ENCODE measurements at regions not wholly inside any gene's neighbourhood (a gene's known extent, or its start where the extent isn't known, plus 50 kb on each side); places are given as distances from the start of the nearest gene placed in this dataset.
"Not testable (repeated sequence)": the region's sequence is repeated elsewhere in the genome, so short reads cannot be mapped to it uniquely, and the experiment has no call there.

DNA sequence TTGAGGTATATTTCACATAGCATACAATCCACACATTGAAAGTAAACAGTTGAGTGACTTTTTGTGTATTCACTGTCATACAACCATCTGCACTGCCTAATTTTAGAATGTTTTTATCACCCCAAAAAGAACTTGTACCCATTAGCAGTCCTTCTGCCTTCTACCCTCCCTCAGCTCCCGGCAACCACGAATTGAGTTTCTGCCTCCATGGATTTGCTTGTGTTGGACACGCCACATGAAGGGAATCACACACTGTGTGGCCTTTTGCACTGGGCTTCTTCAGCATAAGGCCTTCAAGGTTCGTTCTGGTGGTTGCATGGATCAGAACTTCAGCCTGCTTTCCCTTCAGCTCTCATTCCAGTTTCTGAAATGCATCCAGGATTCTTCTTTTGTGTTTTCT lies 82.5 kb downstream of the CRYBB2 start:
- H3K4me1 ChIP-seq (ENCODE audit: control insufficient read depth in 2 of 2, insufficient read depth in 1 of 2, low read depth in 1 of 2, low read length in 2 of 2); H2BK12ac ChIP-seq (ENCODE audit: low read length); H3K18ac ChIP-seq (ENCODE audit: low read length); H3K4ac ChIP-seq (ENCODE audit: low read length); H2AFZ ChIP-seq (ENCODE audit: low read length); H3K4me3 ChIP-seq (ENCODE audit: low read length in 2 of 2); H3K23ac ChIP-seq (ENCODE audit: low read depth, low read length, poor library complexity); H3K4me2 ChIP-seq (ENCODE audit: insufficient read depth, low read length, poor library complexity, severe bottlenecking); H3K9me3 ChIP-seq (replicated peaks in 1 of 2; ENCODE audit: control insufficient read depth in 2 of 2, insufficient read depth in 1 of 2, low read depth in 1 of 2, low read length in 2 of 2); H3K27ac ChIP-seq (replicated peaks; ENCODE audit: low read length); H3K9ac ChIP-seq (ENCODE audit: low read depth, low read length, poor library complexity); H2BK15ac ChIP-seq (ENCODE audit: low read length); H3K79me1 ChIP-seq (ENCODE audit: low read depth, low read length); H4K8ac ChIP-seq (ENCODE audit: low read depth, low read length); H2BK120ac ChIP-seq (ENCODE audit: low read depth, low read length); H3K27me3 ChIP-seq (ENCODE audit: control insufficient read depth in 3 of 3, insufficient read depth in 3 of 3, low read depth in 1 of 3, low read length in 3 of 3); H3K14ac ChIP-seq (ENCODE audit: low read length); H2AK5ac ChIP-seq (ENCODE audit: low read depth, low read length); H4K91ac ChIP-seq (ENCODE audit: low read depth, low read length, poor library complexity); H3K36me3 ChIP-seq (replicated peaks in 1 of 2; ENCODE audit: control insufficient read depth in 2 of 2, insufficient read depth in 2 of 2, low read length in 2 of 2); H2BK5ac ChIP-seq (ENCODE audit: low read length); DNase-seq (ENCODE audit: low spot score): not testable (repeated sequence)
- WGBS, 2 donors (ENCODE audit: extremely low coverage in 2 of 2, insufficient read length in 2 of 2, insufficient replicate concordance in 1 of 2): no CpG with 5 or more reads among the region's 4 CpGs

DNA sequence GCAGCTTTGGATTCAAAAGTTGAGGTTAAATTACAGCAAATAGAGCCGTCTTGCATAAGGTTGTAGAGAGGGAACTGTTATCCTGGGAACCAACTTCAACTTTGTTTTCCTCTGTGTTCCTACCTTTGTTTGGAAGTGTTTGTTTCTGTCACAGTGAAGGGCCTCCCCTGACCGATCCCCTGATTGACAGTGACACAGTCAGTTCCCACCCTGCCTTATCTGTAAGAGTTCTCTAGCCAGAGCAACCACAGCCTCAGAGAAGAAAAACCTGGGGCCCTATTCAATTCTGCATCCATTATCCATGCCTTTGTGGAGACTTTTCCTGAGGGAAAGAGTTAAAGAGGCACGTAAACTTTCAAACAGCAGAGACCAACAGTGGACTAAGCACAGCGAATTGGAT lies 90.1 kb downstream of the CRYBB2 start:
- H3K4me3 ChIP-seq (ENCODE audit: low read length in 2 of 2); H3K18ac ChIP-seq (ENCODE audit: low read length); H3K4ac ChIP-seq (ENCODE audit: low read length); H4K91ac ChIP-seq (ENCODE audit: low read depth, low read length, poor library complexity); DNase-seq (ENCODE audit: low spot score); H4K8ac ChIP-seq (ENCODE audit: low read depth, low read length); H2AFZ ChIP-seq (ENCODE audit: low read length); H3K27me3 ChIP-seq (ENCODE audit: control insufficient read depth in 3 of 3, insufficient read depth in 3 of 3, low read depth in 1 of 3, low read length in 3 of 3); H3K14ac ChIP-seq (ENCODE audit: low read length); H3K36me3 ChIP-seq (replicated peaks in 1 of 2; ENCODE audit: control insufficient read depth in 2 of 2, insufficient read depth in 2 of 2, low read length in 2 of 2); H2BK120ac ChIP-seq (ENCODE audit: low read depth, low read length); H3K9ac ChIP-seq (ENCODE audit: low read depth, low read length, poor library complexity); H2AK5ac ChIP-seq (ENCODE audit: low read depth, low read length); H3K79me1 ChIP-seq (ENCODE audit: low read depth, low read length); H3K23ac ChIP-seq (ENCODE audit: low read depth, low read length, poor library complexity); H2BK15ac ChIP-seq (ENCODE audit: low read length); H3K4me2 ChIP-seq (ENCODE audit: insufficient read depth, low read length, poor library complexity, severe bottlenecking); H2BK12ac ChIP-seq (ENCODE audit: low read length); H3K27ac ChIP-seq (replicated peaks; ENCODE audit: low read length); H2BK5ac ChIP-seq (ENCODE audit: low read length); H3K4me1 ChIP-seq (ENCODE audit: control insufficient read depth in 2 of 2, insufficient read depth in 1 of 2, low read depth in 1 of 2, low read length in 2 of 2); H3K9me3 ChIP-seq (replicated peaks in 1 of 2; ENCODE audit: control insufficient read depth in 2 of 2, insufficient read depth in 1 of 2, low read depth in 1 of 2, low read length in 2 of 2): not testable (repeated sequence)
- no CpG with 5 or more reads among the region's 4 CpGs for WGBS, 2 donors (ENCODE audit: extremely low coverage in 2 of 2, insufficient read length in 2 of 2, insufficient replicate concordance in 1 of 2)

DNA sequence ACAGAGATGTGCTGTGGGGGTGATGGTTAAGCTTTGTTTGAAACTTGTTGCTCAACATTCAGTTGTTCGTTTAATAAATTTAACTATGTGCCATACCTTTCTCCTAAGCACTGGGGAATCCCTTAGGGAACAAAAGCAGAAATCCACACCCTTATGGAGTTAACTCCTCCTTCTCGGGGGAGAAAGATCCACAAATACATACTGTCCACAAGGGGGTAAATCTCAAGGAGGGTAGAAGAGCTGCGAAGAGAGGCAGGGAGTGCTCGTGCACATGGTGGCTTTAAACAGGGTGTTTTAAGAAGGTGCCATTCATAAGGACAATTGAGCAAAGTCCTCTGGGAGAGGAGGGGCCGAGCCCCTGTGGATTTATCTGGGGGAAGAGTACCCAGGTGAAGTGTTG lies 92.5 kb downstream of the CRYBB2 start:
- H3K36me3 ChIP-seq (replicated peaks in 1 of 2; ENCODE audit: control insufficient read depth in 2 of 2, insufficient read depth in 2 of 2, low read length in 2 of 2); H2BK15ac ChIP-seq (ENCODE audit: low read length); H3K4me3 ChIP-seq (ENCODE audit: low read length in 2 of 2); H2BK5ac ChIP-seq (ENCODE audit: low read length); H3K4me1 ChIP-seq (ENCODE audit: control insufficient read depth in 2 of 2, insufficient read depth in 1 of 2, low read depth in 1 of 2, low read length in 2 of 2); H3K27ac ChIP-seq (replicated peaks; ENCODE audit: low read length); H3K27me3 ChIP-seq (ENCODE audit: control insufficient read depth in 3 of 3, insufficient read depth in 3 of 3, low read depth in 1 of 3, low read length in 3 of 3); DNase-seq (ENCODE audit: low spot score); H2AFZ ChIP-seq (ENCODE audit: low read length); H3K4ac ChIP-seq (ENCODE audit: low read length); H2BK12ac ChIP-seq (ENCODE audit: low read length); H2AK5ac ChIP-seq (ENCODE audit: low read depth, low read length); H3K9me3 ChIP-seq (replicated peaks in 1 of 2; ENCODE audit: control insufficient read depth in 2 of 2, insufficient read depth in 1 of 2, low read depth in 1 of 2, low read length in 2 of 2); H3K23ac ChIP-seq (ENCODE audit: low read depth, low read length, poor library complexity); H3K14ac ChIP-seq (ENCODE audit: low read length); H4K8ac ChIP-seq (ENCODE audit: low read depth, low read length); H2BK120ac ChIP-seq (ENCODE audit: low read depth, low read length); H3K9ac ChIP-seq (ENCODE audit: low read depth, low read length, poor library complexity); H3K79me1 ChIP-seq (ENCODE audit: low read depth, low read length); H3K4me2 ChIP-seq (ENCODE audit: insufficient read depth, low read length, poor library complexity, severe bottlenecking); H4K91ac ChIP-seq (ENCODE audit: low read depth, low read length, poor library complexity); H3K18ac ChIP-seq (ENCODE audit: low read length): not testable (repeated sequence)
- WGBS, 2 donors (ENCODE audit: extremely low coverage in 2 of 2, insufficient read length in 2 of 2, insufficient replicate concordance in 1 of 2): no CpG with 5 or more reads among the region's 5 CpGs

DNA sequence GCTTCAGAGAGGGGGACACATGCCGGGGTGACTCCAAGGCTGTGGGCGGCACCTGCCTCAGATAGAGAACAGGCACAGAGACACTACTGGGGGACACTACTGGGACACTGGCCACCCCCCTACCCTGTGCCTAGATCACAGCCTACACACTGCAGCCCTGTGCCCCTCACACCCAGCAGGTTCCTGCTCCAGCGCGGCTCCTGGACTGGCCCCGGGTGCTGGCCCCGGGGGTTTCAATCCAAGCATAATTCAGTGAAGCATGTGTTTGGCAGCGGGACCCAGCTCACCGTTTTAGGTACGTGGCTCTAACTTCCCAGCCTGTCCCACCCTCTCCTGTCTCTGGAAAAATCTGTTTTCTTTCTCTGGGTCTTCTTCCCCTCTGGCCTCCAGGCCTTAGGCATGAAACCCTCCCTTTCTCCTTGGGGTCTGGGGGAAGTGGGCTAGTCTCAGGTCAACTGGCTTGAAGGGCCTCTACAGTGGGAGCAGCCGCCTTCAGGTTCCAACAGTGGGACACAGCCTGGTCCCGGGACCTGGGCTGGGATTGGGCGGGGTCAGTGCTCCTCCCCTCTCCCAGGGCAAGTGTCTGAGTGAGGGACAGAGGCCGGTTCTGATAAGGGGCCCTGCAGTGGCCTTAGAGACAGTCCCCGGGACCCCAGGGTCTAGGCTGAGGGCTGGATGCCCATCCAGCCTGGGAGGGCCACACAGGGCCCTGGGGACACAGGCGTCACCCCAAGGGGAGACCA lies 98.8 kb downstream of the CRYBB2 start:
- Histone ChIP-seq H3K27ac (replicated peaks; ENCODE audit: low read length) (no peak overlapping the region), H3K18ac (ENCODE audit: low read length) (peak overlapping the region; percentile 28), H3K14ac (ENCODE audit: low read length) (no peak overlapping the region), H4K8ac (ENCODE audit: low read depth, low read length) (no peak overlapping the region), H3K9me3 (replicated peaks in 1 of 2; ENCODE audit: control insufficient read depth in 2 of 2, insufficient read depth in 1 of 2, low read depth in 1 of 2, low read length in 2 of 2) (no peaks in the 10 kb centered on the region), H3K23ac (ENCODE audit: low read depth, low read length, poor library complexity) (no peak overlapping the region), H3K4ac (ENCODE audit: low read length) (no peak overlapping the region), H3K9ac (ENCODE audit: low read depth, low read length, poor library complexity) (no peak overlapping the region), H2AK5ac (ENCODE audit: low read depth, low read length) (no peak overlapping the region), H3K4me1 (ENCODE audit: control insufficient read depth in 2 of 2, insufficient read depth in 1 of 2, low read depth in 1 of 2, low read length in 2 of 2) (no peaks in the 10 kb centered on the region), H3K4me3 (ENCODE audit: low read length in 2 of 2) (no peak overlapping the region), H3K4me2 (ENCODE audit: insufficient read depth, low read length, poor library complexity, severe bottlenecking) (no peak overlapping the region), H3K36me3 (replicated peaks in 1 of 2; ENCODE audit: control insufficient read depth in 2 of 2, insufficient read depth in 2 of 2, low read length in 2 of 2) (no peaks in the 10 kb centered on the region), H2BK120ac (ENCODE audit: low read depth, low read length) (no peak overlapping the region), H2BK12ac (ENCODE audit: low read length) (no peak overlapping the region), H2BK15ac (ENCODE audit: low read length) (no peak overlapping the region), H4K91ac (ENCODE audit: low read depth, low read length, poor library complexity) (no peak overlapping the region), H2AFZ (ENCODE audit: low read length) (no peak overlapping the region), H3K27me3 (ENCODE audit: control insufficient read depth in 3 of 3, insufficient read depth in 3 of 3, low read depth in 1 of 3, low read length in 3 of 3) (peaks cover 0 to 3% (median 0%) of the 10 kb centered on the region in 3 experiments), H2BK5ac (ENCODE audit: low read length) (peak overlapping the region; percentile 24), H3K79me1 (ENCODE audit: low read depth, low read length) (peaks cover 2% of the 10 kb centered on the region)
- WGBS, 2 donors (ENCODE audit: extremely low coverage in 2 of 2, insufficient read length in 2 of 2, insufficient replicate concordance in 1 of 2): no CpG with 5 or more reads among the region's 15 CpGs
- DNase-seq (ENCODE audit: low spot score): no peak

Measured in neuronal stem cell (in vitro differentiated cells).